Naive thymus-derived CD8-positive, alpha-beta T cell (primary cell): ENCODE measurements at regions not wholly inside any gene's neighbourhood (a gene's known extent, or its start where the extent isn't known, plus 50 kb on each side); places are given as distances from the start of the nearest gene placed in this dataset.

Source experiments
- ATAC-seq, 2 donors: fragments of 150-1000 bp; cut with Tn5 transposase in 1 of 2; sonication (Bioruptor Pico), chemical (Tn5 transposase) in 1 of 2; 1 replicate in 1 of 2; 2 replicates in 1 of 2; pipeline ENCODE4 v1.10.0; 2021; ENCODE audit warnings: mild to moderate bottlenecking in 2 of 2, moderate library complexity in 2 of 2
- POLR2A ChIA-PET: fragments of 350-600 bp; sonication (Branson Sonifier 250); formaldehyde crosslinking; loops from one replicate; lab custom pipeline; 2021; ENCODE audit warnings: antibody characterized with exemption; lab: Charles Lee
- DNase-seq, 10 donors: peaks; one replicate each; pipeline versions ENCODE4 v3.0.0 to v3.0.0-alpha.2; 2020 to 2022
- H3K27ac Mint-ChIP-seq, 10 donors: one replicate each; pipeline ENCODE4 v1.8.0; 2020 to 2022; ENCODE audit warnings: mild to moderate bottlenecking in 10 of 10, mixed read lengths in 10 of 10, moderate library complexity in 4 of 10, inconsistent platforms in 1 of 10
- H3K27me3 Mint-ChIP-seq, 5 donors: one replicate each; pipeline ENCODE4 v1.8.0; 2021 to 2022; ENCODE audit warnings: mixed read lengths in 5 of 5
- H3K36me3 Mint-ChIP-seq, 3 donors: one replicate each; pipeline ENCODE4 v1.8.0; 2020 to 2022; ENCODE audit warnings: mixed read lengths in 3 of 3, mild to moderate bottlenecking in 2 of 3, inconsistent platforms in 1 of 3
- H3K4me1 Mint-ChIP-seq, 4 donors: one replicate each; pipeline ENCODE4 v1.8.0; 2021 to 2022; ENCODE audit warnings: mixed read lengths in 4 of 4
- H3K4me3 Mint-ChIP-seq, 10 donors: one replicate each; pipeline ENCODE4 v1.8.0; 2020 to 2022; ENCODE audit warnings: mild to moderate bottlenecking in 10 of 10, mixed read lengths in 10 of 10, moderate library complexity in 6 of 10, inconsistent platforms in 1 of 10
- H3K9me3 Mint-ChIP-seq, 9 donors: one replicate each; pipeline ENCODE4 v1.8.0; 2020 to 2022; ENCODE audit warnings: mixed read lengths in 9 of 9, mild to moderate bottlenecking in 3 of 9, inconsistent platforms in 1 of 9, moderate library complexity in 1 of 9

DNA sequence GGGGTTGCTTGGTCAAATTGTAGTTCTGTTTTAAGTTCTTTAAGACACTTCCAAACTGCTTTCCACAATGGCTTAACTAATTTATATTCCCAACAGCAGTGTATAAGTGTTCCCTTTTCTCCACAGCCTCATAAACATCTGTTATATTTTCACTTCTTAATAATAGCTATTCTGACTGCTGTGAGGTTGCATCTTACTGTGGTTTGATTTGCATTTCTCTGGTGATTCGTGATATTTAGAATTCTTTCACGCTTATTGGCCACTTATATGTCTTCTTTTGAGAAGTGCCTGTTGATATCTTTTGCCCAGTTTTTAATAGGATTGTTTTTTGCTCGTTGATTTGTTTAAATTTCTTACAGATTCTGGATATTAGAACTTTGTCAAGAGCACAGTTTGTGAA, 278.6 kb upstream of the ITM2A start:
- no peaks in the 10 kb centered on the region for H3K36me3 Mint-ChIP-seq
- no peak overlapping the region for H3K27ac Mint-ChIP-seq
- H3K9me3 Mint-ChIP-seq, result no peaks in the 10 kb centered on the region
- ATAC-seq, result no peak
- DNase-seq, result no peak
- no peaks in the 10 kb centered on the region for H3K4me1 Mint-ChIP-seq
- POLR2A ChIA-PET, result no interaction called here
- H3K4me3 Mint-ChIP-seq, result no peak overlapping the region
- peaks cover 0 to 4% (median 0%) of the 10 kb centered on the region in 5 donors for H3K27me3 Mint-ChIP-seq

GRCh38 chrX:79631526-79631925, 264.4 kb upstream of the ITM2A start:
- no peak overlapping the region for H3K4me3 Mint-ChIP-seq
- H3K9me3 Mint-ChIP-seq, result peaks cover 0 to 14% (median 0%) of the 10 kb centered on the region in 9 donors
- ATAC-seq (no peak), DNase-seq (no peak)
- H3K36me3 Mint-ChIP-seq, result no peaks in the 10 kb centered on the region
- H3K4me1 Mint-ChIP-seq, result no peaks in the 10 kb centered on the region
- no peak overlapping the region for H3K27ac Mint-ChIP-seq
- H3K27me3 Mint-ChIP-seq, result no peaks in the 10 kb centered on the region
- POLR2A ChIA-PET, result no interaction called here

DNA sequence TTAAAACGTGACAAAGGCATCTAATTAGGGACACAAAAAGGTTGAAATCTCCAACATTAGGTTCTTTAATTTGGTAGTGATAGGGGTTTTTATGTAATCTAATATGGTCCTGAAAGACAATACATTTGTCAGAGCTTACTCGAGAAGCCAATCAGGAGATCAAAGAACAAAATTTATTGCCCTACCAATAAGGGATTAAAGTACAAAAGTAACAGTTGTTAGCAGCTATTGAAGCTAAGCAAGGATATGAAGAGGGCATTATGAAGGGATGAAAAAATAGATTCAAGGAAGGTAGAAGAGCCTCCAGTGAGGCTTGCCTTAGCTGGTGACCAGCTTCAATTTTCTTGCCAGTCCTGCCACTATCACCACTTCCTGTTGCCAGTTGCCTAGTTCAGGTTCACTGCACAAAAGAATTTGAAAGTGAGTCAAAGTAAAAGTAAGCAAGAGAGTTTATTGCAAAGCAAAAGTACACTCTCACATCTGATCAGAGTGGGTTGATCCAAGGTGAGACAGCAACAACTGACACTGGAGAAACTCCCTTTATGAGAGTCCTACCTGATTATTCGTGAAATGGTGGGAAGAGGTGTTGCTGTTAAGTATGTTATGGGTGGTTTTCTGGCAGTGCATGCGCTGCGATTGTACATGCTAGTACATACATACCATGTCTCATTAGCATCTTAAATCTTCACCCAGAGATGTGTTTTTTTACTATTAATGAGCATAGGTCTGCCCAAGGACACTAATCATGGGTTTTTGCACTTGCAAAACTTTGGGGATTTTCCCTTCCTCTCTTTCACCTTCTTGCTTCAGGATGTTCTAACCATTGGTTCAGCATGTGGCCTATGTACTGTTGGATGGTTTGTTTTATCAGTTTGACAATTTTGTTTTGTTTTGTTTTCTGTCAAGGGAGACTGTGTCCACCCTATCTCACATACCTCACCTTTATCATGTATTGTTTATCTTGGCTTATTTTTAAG, 263.2 kb upstream of the ITM2A start:
- Mint-ChIP-seq H3K4me1 (no peaks in the 10 kb centered on the region), H3K4me3 (no peak overlapping the region), H3K36me3 (no peaks in the 10 kb centered on the region), H3K27ac (no peak overlapping the region), H3K27me3 (peaks cover 0 to 5% (median 0%) of the 10 kb centered on the region in 5 donors), H3K9me3 (peaks cover 0 to 14% (median 0%) of the 10 kb centered on the region in 9 donors)
- ATAC-seq (no peak), DNase-seq (no peak)
- POLR2A ChIA-PET, result no interaction called here

DNA sequence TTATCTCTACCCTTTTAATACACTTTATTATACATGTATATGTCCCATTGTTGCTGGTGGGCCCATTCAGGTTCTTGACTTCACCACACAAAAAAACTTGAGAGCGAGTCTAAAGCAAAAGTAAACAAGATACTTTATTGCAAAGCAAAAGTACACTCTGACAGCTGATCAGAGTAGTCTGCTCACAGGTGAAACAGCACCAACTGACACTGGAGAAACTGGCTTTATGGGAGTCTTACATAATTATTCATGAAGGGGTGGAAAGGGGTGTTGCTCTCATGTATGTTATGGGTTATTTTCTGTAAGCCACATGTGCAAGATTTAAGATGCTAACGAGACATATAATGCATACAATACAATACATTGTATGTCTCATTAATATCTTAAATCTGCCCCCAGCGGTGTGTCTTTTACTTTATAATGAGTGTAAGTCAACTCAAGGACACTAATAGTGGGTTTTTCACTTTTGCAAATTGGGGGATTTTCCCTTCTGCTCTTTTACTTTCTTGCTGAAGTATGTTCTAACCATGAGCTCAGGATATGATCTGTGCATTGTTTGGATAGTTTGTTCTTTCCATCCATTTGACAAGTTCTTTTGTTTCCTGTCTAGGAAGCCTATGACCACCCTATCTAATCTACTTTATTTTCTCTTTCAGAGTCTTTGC, 256.1 kb upstream of the ITM2A start:
- Mint-ChIP-seq H3K27ac (no peak overlapping the region), H3K9me3 (no peaks in the 10 kb centered on the region), H3K36me3 (no peaks in the 10 kb centered on the region), H3K27me3 (peaks cover 0 to 8% (median 3%) of the 10 kb centered on the region in 5 donors), H3K4me1 (no peaks in the 10 kb centered on the region), H3K4me3 (no peak overlapping the region)
- no peak for ATAC-seq
- no peak for DNase-seq
- POLR2A ChIA-PET, result no interaction called here

DNA sequence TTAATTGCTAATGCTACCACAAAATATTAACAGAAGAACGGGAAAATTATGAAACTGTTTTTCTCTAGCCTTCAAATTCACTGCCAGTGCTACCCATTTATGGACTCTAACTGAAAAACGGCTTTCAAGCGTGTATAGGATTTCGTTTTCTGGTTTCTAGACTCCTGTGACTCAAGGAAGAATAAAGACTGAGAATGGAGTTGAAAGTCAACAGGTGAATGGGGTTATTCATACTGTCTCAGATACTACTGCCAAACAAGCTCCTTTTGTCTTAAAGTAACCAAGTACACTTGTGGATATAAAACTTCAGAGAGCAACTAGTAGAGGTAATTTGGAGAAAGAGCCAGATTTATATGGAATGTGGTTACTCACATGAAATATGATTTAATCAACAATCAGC, 251.1 kb upstream of the ITM2A start:
- peaks cover 0 to 5% (median 0%) of the 10 kb centered on the region in 9 donors for H3K9me3 Mint-ChIP-seq
- peaks cover 0 to 4% (median 0%) of the 10 kb centered on the region in 5 donors for H3K27me3 Mint-ChIP-seq
- H3K4me3 Mint-ChIP-seq, result no peak overlapping the region
- no peak for DNase-seq
- peaks cover 0 to 6% (median 0%) of the 10 kb centered on the region in 3 donors for H3K36me3 Mint-ChIP-seq
- POLR2A ChIA-PET, result no interaction called here
- ATAC-seq, result no peak
- no peaks in the 10 kb centered on the region for H3K4me1 Mint-ChIP-seq
- H3K27ac Mint-ChIP-seq, result no peak overlapping the region

- POLR2A ChIA-PET, result no interaction called here
- Mint-ChIP-seq H3K4me1 (no peaks in the 10 kb centered on the region), H3K9me3 (peaks cover 0 to 1% (median 0%) of the 10 kb centered on the region in 9 donors), H3K27ac (no peak overlapping the region), H3K27me3 (peaks cover 0 to 7% (median 5%) of the 10 kb centered on the region in 5 donors), H3K36me3 (no peaks in the 10 kb centered on the region), H3K4me3 (no peak overlapping the region)
- no peak for DNase-seq
- ATAC-seq, result no peak
These were observed 237.2 kb upstream of the ITM2A start for GRCh38 chrX:79604364-79604763.

GRCh38 chrX:79601341-79602131, 234.4 kb upstream of the ITM2A start:
- DNase-seq (no peak), ATAC-seq (no peak)
- Mint-ChIP-seq H3K36me3 (no peaks in the 10 kb centered on the region), H3K4me3 (no peak overlapping the region), H3K27ac (no peak overlapping the region), H3K27me3 (peaks cover 0 to 5% (median 3%) of the 10 kb centered on the region in 5 donors), H3K4me1 (no peaks in the 10 kb centered on the region), H3K9me3 (no peaks in the 10 kb centered on the region)
- POLR2A ChIA-PET, result no interaction called here

GRCh38 chrX:79592259-79592658, 225.1 kb upstream of the ITM2A start:
- no peak overlapping the region for H3K4me3 Mint-ChIP-seq
- POLR2A ChIA-PET, result no interaction called here
- H3K36me3 Mint-ChIP-seq, result no peaks in the 10 kb centered on the region
- DNase-seq (no peak), ATAC-seq (no peak)
- H3K4me1 Mint-ChIP-seq, result no peaks in the 10 kb centered on the region
- peaks cover 0 to 10% (median 0%) of the 10 kb centered on the region in 9 donors for H3K9me3 Mint-ChIP-seq
- H3K27ac Mint-ChIP-seq, result no peak overlapping the region
- peaks cover 0 to 18% (median 7%) of the 10 kb centered on the region in 5 donors for H3K27me3 Mint-ChIP-seq

- ATAC-seq, result no peak
These were observed 221.1 kb upstream of the ITM2A start for GRCh38 chrX:79588233-79588632.

GRCh38 chrX:79573760-79574159, 206.6 kb upstream of the ITM2A start:
- no peak overlapping the region for H3K27ac Mint-ChIP-seq
- peaks cover 0 to 3% (median 0%) of the 10 kb centered on the region in 5 donors for H3K27me3 Mint-ChIP-seq
- peaks cover 0 to 8% (median 0%) of the 10 kb centered on the region in 3 donors for H3K36me3 Mint-ChIP-seq
- POLR2A ChIA-PET, result no interaction called here
- H3K4me3 Mint-ChIP-seq, result no peak overlapping the region
- DNase-seq (no peak), ATAC-seq (no peak)
- peaks cover 0 to 7% (median 6%) of the 10 kb centered on the region in 9 donors for H3K9me3 Mint-ChIP-seq
- no peaks in the 10 kb centered on the region for H3K4me1 Mint-ChIP-seq

More at GRCh38 chrX:79588233-79588632, 221.1 kb upstream of the ITM2A start:
- H3K27me3 Mint-ChIP-seq, result peaks cover 0 to 18% (median 5%) of the 10 kb centered on the region in 5 donors
- H3K9me3 Mint-ChIP-seq, result peaks cover 0 to 12% (median 2%) of the 10 kb centered on the region in 9 donors
- H3K4me3 Mint-ChIP-seq, result no peak overlapping the region
- H3K27ac Mint-ChIP-seq, result no peak overlapping the region
- H3K4me1 Mint-ChIP-seq, result no peaks in the 10 kb centered on the region
- POLR2A ChIA-PET, result no interaction called here
- no peak for DNase-seq
- H3K36me3 Mint-ChIP-seq, result no peaks in the 10 kb centered on the region

DNA sequence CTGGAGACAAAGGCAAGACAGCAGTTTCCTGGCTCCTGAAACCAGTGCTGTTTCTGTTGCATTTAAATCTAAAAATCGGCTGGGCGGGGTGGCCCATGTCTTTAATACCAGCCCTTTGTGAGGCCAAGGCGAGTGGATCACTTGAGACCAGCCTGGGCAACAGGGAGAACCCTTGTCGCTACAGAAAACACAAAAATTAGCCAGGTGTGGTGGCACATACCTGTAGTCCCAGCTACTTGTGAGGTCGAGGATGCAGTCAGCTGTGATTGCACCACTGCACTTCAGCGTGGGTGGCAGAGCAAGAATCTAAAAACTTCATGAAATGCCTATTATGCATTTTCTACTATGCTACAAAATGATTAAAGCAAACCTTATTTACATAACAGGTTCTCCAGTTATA, 205.4 kb upstream of the ITM2A start:
- ATAC-seq (no peak), DNase-seq (no peak)
- H3K27ac Mint-ChIP-seq, result no peak overlapping the region
- peaks cover 0 to 19% (median 10%) of the 10 kb centered on the region in 9 donors for H3K9me3 Mint-ChIP-seq
- H3K4me1 Mint-ChIP-seq, result no peaks in the 10 kb centered on the region
- H3K27me3 Mint-ChIP-seq, result peaks cover 0 to 5% (median 0%) of the 10 kb centered on the region in 5 donors
- no peak overlapping the region for H3K4me3 Mint-ChIP-seq
- peaks cover 0 to 14% (median under 1%) of the 10 kb centered on the region in 3 donors for H3K36me3 Mint-ChIP-seq
- POLR2A ChIA-PET, result no interaction called here

GRCh38 chrX:79570524-79571240, 203.5 kb upstream of the ITM2A start:
- Mint-ChIP-seq H3K27me3 (peaks cover 0 to 9% (median 3%) of the 10 kb centered on the region in 5 donors), H3K36me3 (peaks cover 0 to 19% (median 3%) of the 10 kb centered on the region in 3 donors), H3K4me3 (no peak overlapping the region), H3K9me3 (peaks cover 0 to 26% (median 13%) of the 10 kb centered on the region in 9 donors), H3K27ac (no peak overlapping the region), H3K4me1 (no peaks in the 10 kb centered on the region)
- POLR2A ChIA-PET, result no interaction called here
- ATAC-seq (no peak), DNase-seq (no peak)
